Parathyroid adenoma (tissue), 2 donors: ENCODE measurements at regions not wholly inside any gene's neighbourhood (a gene's known extent, or its start where the extent isn't known, plus 50 kb on each side); places are given as distances from the start of the nearest gene placed in this dataset.

Experiments used
- H2AFZ ChIP-seq: fragments of 300-600 bp; sonication (generic); one replicate; pipeline ENCODE4 v1.7.0; 2017; ENCODE audit warnings: antibody characterized with exemption, mild to moderate bottlenecking
- H3K27ac ChIP-seq: fragments of 300-600 bp; sonication (generic); one replicate; pipeline ENCODE4 v1.7.0; 2017
- H3K27me3 ChIP-seq: fragments of 300-600 bp; sonication (generic); one replicate; pipeline ENCODE4 v1.7.0; 2017; ENCODE audit warnings: low read length; ENCODE audit not compliant: control insufficient read depth, insufficient read depth
- H3K36me3 ChIP-seq: fragments of 300-600 bp; sonication (generic); one replicate; pipeline ENCODE4 v1.7.0; 2017; ENCODE audit warnings: low read length; ENCODE audit not compliant: control insufficient read depth, insufficient read depth
- H3K4me1 ChIP-seq: fragments of 300-600 bp; sonication (generic); one replicate; pipeline ENCODE4 v1.7.0; 2017; ENCODE audit warnings: control low read depth
- H3K4me2 ChIP-seq: fragments of 300-600 bp; sonication (generic); one replicate; pipeline ENCODE4 v1.7.0; 2017; ENCODE audit warnings: low read length
- H3K4me3 ChIP-seq: fragments of 300-600 bp; sonication (generic); one replicate; pipeline ENCODE4 v1.7.0; 2017; ENCODE audit warnings: low read depth, low read length
- H3K79me2 ChIP-seq: fragments of 300-600 bp; sonication (generic); one replicate; pipeline ENCODE4 v1.7.0; 2017; ENCODE audit warnings: control low read depth
- H3K9ac ChIP-seq: fragments of 300-600 bp; sonication (generic); one replicate; pipeline ENCODE4 v1.7.0; 2017; ENCODE audit warnings: mild to moderate bottlenecking
- H3K9me3 ChIP-seq: fragments of 300-600 bp; sonication (generic); one replicate; pipeline ENCODE4 v1.7.0; 2017; ENCODE audit warnings: low read length; ENCODE audit not compliant: control insufficient read depth
- TF ChIP-seq, protein P1 (sequence below): fragments of 300-600 bp; sonication (generic); IDR thresholded peaks from one replicate; pipeline ENCODE4 v1.7.0; 2017; ENCODE audit warnings: antibody characterized with exemption, mild to moderate bottlenecking
- donor health status: primary hyperparathyroidism.

DNA sequence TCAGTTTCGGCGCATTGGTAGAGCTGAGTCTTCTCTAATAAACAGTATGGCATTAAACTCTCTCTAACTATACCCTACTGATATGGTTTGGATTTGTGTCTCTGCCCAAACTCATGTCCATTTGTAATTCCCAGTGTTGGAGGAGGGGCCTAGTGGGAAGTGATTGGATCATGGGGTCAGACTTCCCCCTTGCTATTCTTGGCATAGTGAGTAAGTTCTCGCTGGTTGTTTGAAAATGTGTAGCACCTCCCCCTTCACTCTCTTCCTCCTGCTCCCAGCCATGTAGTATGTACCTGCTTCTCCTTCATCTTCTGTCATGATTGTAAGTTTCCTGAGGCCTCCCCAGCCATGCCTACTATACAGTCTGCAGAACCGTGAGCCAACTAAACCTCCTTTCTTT, 682.7 kb upstream of the ARGLU1 start:
- TF ChIP-seq, protein P1, sequence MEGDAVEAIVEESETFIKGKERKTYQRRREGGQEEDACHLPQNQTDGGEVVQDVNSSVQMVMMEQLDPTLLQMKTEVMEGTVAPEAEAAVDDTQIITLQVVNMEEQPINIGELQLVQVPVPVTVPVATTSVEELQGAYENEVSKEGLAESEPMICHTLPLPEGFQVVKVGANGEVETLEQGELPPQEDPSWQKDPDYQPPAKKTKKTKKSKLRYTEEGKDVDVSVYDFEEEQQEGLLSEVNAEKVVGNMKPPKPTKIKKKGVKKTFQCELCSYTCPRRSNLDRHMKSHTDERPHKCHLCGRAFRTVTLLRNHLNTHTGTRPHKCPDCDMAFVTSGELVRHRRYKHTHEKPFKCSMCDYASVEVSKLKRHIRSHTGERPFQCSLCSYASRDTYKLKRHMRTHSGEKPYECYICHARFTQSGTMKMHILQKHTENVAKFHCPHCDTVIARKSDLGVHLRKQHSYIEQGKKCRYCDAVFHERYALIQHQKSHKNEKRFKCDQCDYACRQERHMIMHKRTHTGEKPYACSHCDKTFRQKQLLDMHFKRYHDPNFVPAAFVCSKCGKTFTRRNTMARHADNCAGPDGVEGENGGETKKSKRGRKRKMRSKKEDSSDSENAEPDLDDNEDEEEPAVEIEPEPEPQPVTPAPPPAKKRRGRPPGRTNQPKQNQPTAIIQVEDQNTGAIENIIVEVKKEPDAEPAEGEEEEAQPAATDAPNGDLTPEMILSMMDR = no peak
- H3K27me3 ChIP-seq = no peaks in the 10 kb centered on the region

DNA sequence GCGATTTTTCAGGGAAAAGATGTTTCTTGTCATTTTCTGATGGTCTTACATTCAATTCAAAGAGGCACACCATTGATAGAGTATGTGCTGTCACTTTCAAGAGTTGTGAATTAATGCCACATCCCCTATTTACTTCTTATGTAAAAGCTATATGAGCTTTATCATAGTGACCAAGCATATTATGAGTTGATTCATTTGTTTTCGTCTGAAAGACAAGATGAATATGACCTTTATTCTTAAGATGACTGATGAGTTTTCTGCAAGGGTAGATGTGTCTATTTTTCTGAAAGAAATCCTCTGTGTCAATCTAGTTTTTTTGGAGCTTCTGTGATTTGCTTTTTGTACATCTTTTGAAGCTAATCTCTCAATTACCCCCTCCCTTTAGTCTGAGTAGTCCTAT, 676.3 kb upstream of the ARGLU1 start:
- H3K9ac ChIP-seq = no peak overlapping the region
- no peak overlapping the region for H3K4me2 ChIP-seq
- no peaks in the 10 kb centered on the region for H3K27me3 ChIP-seq
- no peaks in the 10 kb centered on the region for H3K36me3 ChIP-seq
- H2AFZ ChIP-seq = no peak overlapping the region
- no peaks in the 10 kb centered on the region for H3K9me3 ChIP-seq
- H3K79me2 ChIP-seq = no peaks in the 10 kb centered on the region
- H3K4me3 ChIP-seq = no peak overlapping the region
- TF ChIP-seq, protein P1 = no peak
- no peak overlapping the region for H3K27ac ChIP-seq
- no peaks in the 10 kb centered on the region for H3K4me1 ChIP-seq

More for the DNA sequence above, 682.7 kb upstream of the ARGLU1 start:
- Histone ChIP-seq H3K36me3 (no peaks in the 10 kb centered on the region), H3K4me2 (no peak overlapping the region), H3K27ac (no peak overlapping the region), H3K9me3 (no peaks in the 10 kb centered on the region), H3K4me3 (no peak overlapping the region), H3K4me1 (no peaks in the 10 kb centered on the region), H2AFZ (no peak overlapping the region), H3K9ac (no peak overlapping the region), H3K79me2 (no peaks in the 10 kb centered on the region)

DNA sequence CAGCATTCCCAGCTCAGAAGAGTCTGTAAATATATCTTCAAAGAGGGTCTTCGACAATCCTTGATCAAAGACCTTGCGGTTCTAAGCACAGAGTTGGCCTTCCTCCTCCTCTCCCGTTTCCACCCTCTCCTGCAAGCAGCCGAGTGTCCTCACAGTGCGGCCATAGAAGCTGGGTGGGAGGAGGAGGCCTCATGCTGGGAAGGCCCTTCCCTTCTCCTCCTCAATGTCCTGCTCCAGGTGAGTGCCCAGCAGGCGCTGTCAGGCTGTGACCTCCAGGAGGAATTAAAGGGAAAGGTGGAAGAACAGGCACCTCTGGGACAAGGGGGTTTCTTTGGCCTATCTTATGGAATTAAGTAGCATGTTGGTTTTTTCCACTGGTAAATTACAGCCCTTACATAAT, 674.2 kb upstream of the ARGLU1 start:
- Histone ChIP-seq H3K4me3 (no peak overlapping the region), H3K9ac (no peak overlapping the region), H3K79me2 (no peaks in the 10 kb centered on the region), H3K27ac (no peak overlapping the region), H3K27me3 (no peaks in the 10 kb centered on the region), H3K4me1 (no peaks in the 10 kb centered on the region), H2AFZ (no peak overlapping the region), H3K4me2 (no peak overlapping the region), H3K9me3 (no peaks in the 10 kb centered on the region), H3K36me3 (no peaks in the 10 kb centered on the region)
- TF ChIP-seq, protein P1 = no peak

DNA sequence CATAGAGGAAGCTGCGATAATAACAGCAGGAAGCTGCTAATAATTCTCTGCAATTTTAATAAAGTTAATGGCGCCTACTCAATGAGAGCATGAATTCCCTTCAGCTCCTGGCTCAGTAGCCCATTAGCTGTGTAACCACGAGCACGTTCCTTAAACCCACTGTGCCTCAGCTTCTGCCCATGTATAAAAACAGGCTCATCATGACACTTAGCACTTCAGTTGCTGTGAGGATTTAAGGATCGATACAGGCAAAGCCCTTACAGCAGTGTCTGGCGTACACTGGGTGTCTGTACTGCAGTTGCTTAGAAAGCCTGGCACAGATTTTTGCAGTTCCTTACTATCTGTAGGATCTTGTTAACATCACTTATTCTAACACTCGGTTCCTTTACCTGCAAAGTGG, 673.4 kb upstream of the ARGLU1 start:
- no peaks in the 10 kb centered on the region for H3K79me2 ChIP-seq
- no peaks in the 10 kb centered on the region for H3K9me3 ChIP-seq
- H3K27me3 ChIP-seq = no peaks in the 10 kb centered on the region
- no peak overlapping the region for H3K27ac ChIP-seq
- no peak overlapping the region for H3K4me2 ChIP-seq
- no peak overlapping the region for H3K9ac ChIP-seq
- no peaks in the 10 kb centered on the region for H3K4me1 ChIP-seq
- no peak overlapping the region for H2AFZ ChIP-seq
- no peaks in the 10 kb centered on the region for H3K36me3 ChIP-seq
- TF ChIP-seq, protein P1 = no peak
- no peak overlapping the region for H3K4me3 ChIP-seq

DNA sequence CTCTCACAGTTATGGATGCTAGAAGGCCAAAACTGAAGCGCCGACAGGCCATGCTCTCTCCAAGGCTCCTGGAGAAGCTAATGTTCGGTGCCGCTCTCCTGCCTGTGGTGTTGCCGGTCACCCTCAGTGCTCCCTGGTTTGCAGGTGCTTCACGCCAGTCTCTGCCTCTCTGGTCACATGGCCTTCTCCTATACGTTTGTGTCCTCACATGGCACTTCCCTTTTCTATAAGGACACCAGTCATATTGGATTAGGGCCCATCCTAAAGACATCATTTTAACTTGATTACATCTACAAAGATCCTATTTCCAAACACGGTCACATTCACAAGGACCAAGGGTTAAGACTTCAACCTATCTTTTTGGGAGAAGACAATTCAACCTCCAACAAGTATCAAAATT, 671.3 kb upstream of the ARGLU1 start:
- Histone ChIP-seq H3K9ac (no peak overlapping the region), H3K4me2 (no peak overlapping the region), H3K27ac (no peak overlapping the region), H3K9me3 (no peaks in the 10 kb centered on the region), H3K4me3 (no peak overlapping the region), H3K4me1 (no peaks in the 10 kb centered on the region), H3K27me3 (no peaks in the 10 kb centered on the region), H3K36me3 (no peaks in the 10 kb centered on the region), H3K79me2 (no peaks in the 10 kb centered on the region), H2AFZ (no peak overlapping the region)
- TF ChIP-seq, protein P1 = no peak
